Lower leg skin (tissue), 3 donors: ENCODE measurements at regions not wholly inside any gene's neighbourhood (a gene's known extent, or its start where the extent isn't known, plus 50 kb on each side); places are given as distances from the start of the nearest gene placed in this dataset.

ENCODE experiments used
- POLR2A ChIP-seq, 2 donors: fragments of 450-650 bp; IDR thresholded peaks; one replicate each; pipeline ENCODE4 v1.6.1; 2016 to 2017; ENCODE audit warnings: antibody characterized with exemption in 2 of 2, mild to moderate bottlenecking in 1 of 2, moderate library complexity in 1 of 2
- TF ChIP-seq, protein P1 (sequence below), 3 donors: fragments of 450-650 bp; IDR thresholded peaks; one replicate each; pipeline ENCODE4 v1.5.1; 2016; ENCODE audit warnings: antibody characterized with exemption in 3 of 3, mild to moderate bottlenecking in 3 of 3, moderate library complexity in 2 of 3

DNA sequence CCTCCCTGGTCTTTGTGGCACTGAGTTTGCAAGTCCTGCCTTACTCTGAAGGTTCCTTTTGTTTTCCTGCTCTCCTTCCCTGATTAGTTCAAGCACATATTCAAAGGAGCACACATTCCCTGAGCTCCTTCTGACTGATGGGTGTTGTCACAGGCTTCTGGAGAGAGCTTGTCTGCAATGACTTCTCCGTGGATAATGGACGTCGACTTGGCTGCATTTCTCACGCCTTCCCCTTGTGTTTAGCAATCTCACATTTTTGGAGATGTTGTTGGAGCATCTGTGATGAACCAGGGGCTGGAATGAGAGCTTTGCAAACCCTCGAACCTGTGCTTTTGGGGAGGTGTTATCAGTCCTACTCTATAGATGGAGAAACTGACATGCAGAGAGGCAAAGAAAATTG, 375.4 kb upstream of the PROK2 start:
- TF ChIP-seq, protein P1, sequence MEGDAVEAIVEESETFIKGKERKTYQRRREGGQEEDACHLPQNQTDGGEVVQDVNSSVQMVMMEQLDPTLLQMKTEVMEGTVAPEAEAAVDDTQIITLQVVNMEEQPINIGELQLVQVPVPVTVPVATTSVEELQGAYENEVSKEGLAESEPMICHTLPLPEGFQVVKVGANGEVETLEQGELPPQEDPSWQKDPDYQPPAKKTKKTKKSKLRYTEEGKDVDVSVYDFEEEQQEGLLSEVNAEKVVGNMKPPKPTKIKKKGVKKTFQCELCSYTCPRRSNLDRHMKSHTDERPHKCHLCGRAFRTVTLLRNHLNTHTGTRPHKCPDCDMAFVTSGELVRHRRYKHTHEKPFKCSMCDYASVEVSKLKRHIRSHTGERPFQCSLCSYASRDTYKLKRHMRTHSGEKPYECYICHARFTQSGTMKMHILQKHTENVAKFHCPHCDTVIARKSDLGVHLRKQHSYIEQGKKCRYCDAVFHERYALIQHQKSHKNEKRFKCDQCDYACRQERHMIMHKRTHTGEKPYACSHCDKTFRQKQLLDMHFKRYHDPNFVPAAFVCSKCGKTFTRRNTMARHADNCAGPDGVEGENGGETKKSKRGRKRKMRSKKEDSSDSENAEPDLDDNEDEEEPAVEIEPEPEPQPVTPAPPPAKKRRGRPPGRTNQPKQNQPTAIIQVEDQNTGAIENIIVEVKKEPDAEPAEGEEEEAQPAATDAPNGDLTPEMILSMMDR (IDR thresholded peaks at IDR 0.05) = no peak
- TF ChIP-seq POLR2A (IDR thresholded peaks at IDR 0.05) = no peak
